B cell (primary cell): ENCODE measurements at regions not wholly inside any gene's neighbourhood (a gene's known extent, or its start where the extent isn't known, plus 50 kb on each side); places are given as distances from the start of the nearest gene placed in this dataset.

Experiments used
- ATAC-seq: fragments of 200-7000 bp; cut with Tn5 transposase; one replicate; pipeline ENCODE4 v1.10.0; 2021; ENCODE audit warnings: low read depth, mild to moderate bottlenecking, moderate number of reproducible peaks, moderate library complexity
- CTCF ChIA-PET: fragments of 350-600 bp; sonication (Branson Sonifier 250); formaldehyde crosslinking; loops from one replicate; lab custom pipeline; 2021; ENCODE audit warnings: antibody characterized with exemption, inconsistent platforms; lab: Charles Lee
- POLR2A ChIA-PET: fragments of 350-600 bp; sonication (Branson Sonifier 250); formaldehyde crosslinking; loops from one replicate; lab custom pipeline; 2021; ENCODE audit warnings: antibody characterized with exemption; lab: Charles Lee
- DNase-seq: peaks from one replicate; pipeline ENCODE4 v3.0.0; 2013
- H2AFZ ChIP-seq: 2 replicates; pipeline ENCODE4 v1.6.1; 2012; ENCODE audit warnings: mild to moderate bottlenecking, low read depth, low read length; ENCODE audit not compliant: insufficient read depth, poor library complexity, severe bottlenecking
- H3K27ac ChIP-seq, 2 donors: 1 replicate in 1 of 2; 2 replicates in 1 of 2; pipeline ENCODE4 v1.5.1; 2012 to 2013; ENCODE audit warnings: low read length in 2 of 2, mild to moderate bottlenecking in 2 of 2, moderate library complexity in 1 of 2
- H3K27me3 ChIP-seq, 4 experiments: fragments of 200-600 bp in 1 of 4; sonication (generic) in 1 of 4; replicated peaks in 1 of 4; 1 replicate in 2 of 4; 2 replicates in 2 of 4; pipeline versions ENCODE4 v1.6.1 to v1.7.0; 2013 to 2016; ENCODE audit warnings: low read length in 3 of 4, mild to moderate bottlenecking in 2 of 4, mixed read lengths in 1 of 4, moderate library complexity in 1 of 4; ENCODE audit not compliant: insufficient read depth in 4 of 4, control insufficient read depth in 3 of 4; ENCODE audit errors: control extremely low read depth in 1 of 4
- H3K36me3 ChIP-seq, 2 experiments: replicated peaks in 1 of 2; 1 replicate in 1 of 2; 2 replicates in 1 of 2; pipeline versions ENCODE4 v1.6.1 to v1.7.1; 2013; ENCODE audit warnings: low read length in 1 of 2; ENCODE audit not compliant: insufficient read depth in 2 of 2, control insufficient read depth in 1 of 2; ENCODE audit errors: control extremely low read depth in 1 of 2, extremely low read depth in 1 of 2
- H3K4me1 ChIP-seq, 2 donors: fragments of 200-600 bp in 1 of 2; sonication (generic) in 1 of 2; 1 replicate in 1 of 2; 2 replicates in 1 of 2; pipeline versions ENCODE4 v1.5.1 to v1.6.1; 2013 to 2017; ENCODE audit warnings: low read length in 2 of 2; ENCODE audit not compliant: control insufficient read depth in 2 of 2, insufficient read depth in 2 of 2
- H3K4me2 ChIP-seq: replicated peaks from 2 replicates; pipeline ENCODE3; 2012; ENCODE audit warnings: mild to moderate bottlenecking, low read depth, low read length; ENCODE audit not compliant: poor library complexity, severe bottlenecking
- H3K4me3 ChIP-seq, 5 experiments: fragments of 200-600 bp in 1 of 5; sonication (generic) in 1 of 5; 1 replicate in 3 of 5; 2 replicates in 2 of 5; pipeline versions ENCODE4 v1.5.1 to v1.7.0; 2011 to 2016; ENCODE audit warnings: low read length in 4 of 5, mild to moderate bottlenecking in 4 of 5, low read depth in 2 of 5, control low read depth in 1 of 5, moderate library complexity in 1 of 5; ENCODE audit not compliant: insufficient read depth in 1 of 5; ENCODE audit errors: control extremely low read depth in 1 of 5, extremely low read depth in 1 of 5
- H3K79me2 ChIP-seq: fragments of 200-600 bp; sonication (generic); one replicate; pipeline ENCODE4 v1.6.0; 2016; ENCODE audit warnings: low read length; ENCODE audit not compliant: control insufficient read depth, insufficient read depth
- H3K9ac ChIP-seq: fragments of 200-600 bp; sonication (generic); 2 replicates; pipeline ENCODE4 v1.6.1; 2017; ENCODE audit warnings: mild to moderate bottlenecking, low read length, moderate library complexity
- H3K9me3 ChIP-seq, 3 donors: one replicate each; pipeline versions ENCODE4 v1.6.1 to v1.7.1; 2013; ENCODE audit warnings: low read length in 2 of 3; ENCODE audit not compliant: control insufficient read depth in 2 of 3, insufficient read depth in 1 of 3; ENCODE audit errors: control extremely low read depth in 1 of 3
- H4K20me1 ChIP-seq: 2 replicates; pipeline ENCODE4 v1.6.0; 2012; ENCODE audit warnings: mild to moderate bottlenecking, low read length; ENCODE audit not compliant: insufficient read depth, control insufficient read depth, poor library complexity, severe bottlenecking
- H3K27ac Mint-ChIP-seq: one replicate; pipeline ENCODE4 v1.8.0; 2021; ENCODE audit warnings: mixed read lengths
- H3K27me3 Mint-ChIP-seq: one replicate; pipeline ENCODE4 v1.8.0; 2021; ENCODE audit warnings: mixed read lengths
- H3K4me1 Mint-ChIP-seq: one replicate; pipeline ENCODE4 v1.8.0; 2021; ENCODE audit warnings: mixed read lengths
- H3K4me3 Mint-ChIP-seq: one replicate; pipeline ENCODE4 v1.8.0; 2021; ENCODE audit warnings: mixed read lengths
- H3K9me3 Mint-ChIP-seq: one replicate; pipeline ENCODE4 v1.8.0; 2022; ENCODE audit warnings: mixed read lengths; ENCODE audit not compliant: insufficient read depth
- EZH2 ChIP-seq: IDR thresholded peaks from 2 replicates; pipeline ENCODE4 v1.6.1; 2012; ENCODE audit warnings: borderline replicate concordance, low read depth, mild to moderate bottlenecking, moderate library complexity, low read length; ENCODE audit not compliant: insufficient read depth, poor library complexity, severe bottlenecking
- WGBS: methylation state at CpG from one replicate; pipeline ENCODE4 v1.1.5; 2013; ENCODE audit warnings: missing lambda C conversion rate; ENCODE audit not compliant: insufficient coverage; 5-methylcytosine and 5-hydroxymethylcytosine counted together
- intact Hi-C: fragments of 100-400 bp; cut with micrococcal nuclease; formaldehyde crosslinking; loops from one replicate; pipeline ENCODE4 v1.10.0; 2022
- TF ChIP-seq, protein P1 (sequence below): fragments of 200-600 bp; IDR thresholded peaks from one replicate; pipeline ENCODE4 v1.8.0; 2022; ENCODE audit warnings: antibody characterized with exemption, mild to moderate bottlenecking

DNA sequence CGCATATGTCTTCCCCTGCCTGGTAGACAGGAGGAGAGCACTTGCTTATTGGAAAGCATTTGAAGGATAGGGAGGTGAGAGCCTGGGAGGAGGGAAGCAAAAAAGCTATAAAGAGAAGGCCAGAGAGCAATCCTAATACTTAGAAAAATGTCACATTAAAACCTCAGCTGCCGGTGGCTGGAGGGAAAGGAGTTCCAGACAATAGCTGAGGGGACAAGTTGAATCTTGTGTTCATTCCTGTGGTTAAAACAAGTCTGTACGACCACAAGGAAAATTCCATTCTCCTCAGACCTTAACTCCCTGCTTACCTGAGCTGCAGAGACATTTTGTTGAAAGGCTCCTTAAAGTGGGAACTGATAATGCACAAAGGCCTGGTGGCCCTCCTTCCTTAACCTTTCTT is 218.8 kb upstream of the CAMK1G start:
- no peak overlapping the region for H3K4me3 Mint-ChIP-seq
- intact Hi-C loops: no loop called here
- ATAC-seq: no peak
- H3K36me3 ChIP-seq: no peaks in the 10 kb centered on the region
- ChIA-PET POLR2A (no interaction called here), CTCF (interaction anchor here (1.2 kb wide), 1 partner anchor 10 kb away, joined by 3 read pairs; no protein-coding TSS in a partner anchor)
- no peak for DNase-seq
- TF ChIP-seq, protein P1, sequence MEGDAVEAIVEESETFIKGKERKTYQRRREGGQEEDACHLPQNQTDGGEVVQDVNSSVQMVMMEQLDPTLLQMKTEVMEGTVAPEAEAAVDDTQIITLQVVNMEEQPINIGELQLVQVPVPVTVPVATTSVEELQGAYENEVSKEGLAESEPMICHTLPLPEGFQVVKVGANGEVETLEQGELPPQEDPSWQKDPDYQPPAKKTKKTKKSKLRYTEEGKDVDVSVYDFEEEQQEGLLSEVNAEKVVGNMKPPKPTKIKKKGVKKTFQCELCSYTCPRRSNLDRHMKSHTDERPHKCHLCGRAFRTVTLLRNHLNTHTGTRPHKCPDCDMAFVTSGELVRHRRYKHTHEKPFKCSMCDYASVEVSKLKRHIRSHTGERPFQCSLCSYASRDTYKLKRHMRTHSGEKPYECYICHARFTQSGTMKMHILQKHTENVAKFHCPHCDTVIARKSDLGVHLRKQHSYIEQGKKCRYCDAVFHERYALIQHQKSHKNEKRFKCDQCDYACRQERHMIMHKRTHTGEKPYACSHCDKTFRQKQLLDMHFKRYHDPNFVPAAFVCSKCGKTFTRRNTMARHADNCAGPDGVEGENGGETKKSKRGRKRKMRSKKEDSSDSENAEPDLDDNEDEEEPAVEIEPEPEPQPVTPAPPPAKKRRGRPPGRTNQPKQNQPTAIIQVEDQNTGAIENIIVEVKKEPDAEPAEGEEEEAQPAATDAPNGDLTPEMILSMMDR: no peak
- H3K9ac ChIP-seq: no peak overlapping the region
- no peak overlapping the region for H3K4me2 ChIP-seq
- no peaks in the 10 kb centered on the region for H3K4me1 ChIP-seq
- H2AFZ ChIP-seq: no peak overlapping the region
- H3K4me3 ChIP-seq: no peak overlapping the region
- H4K20me1 ChIP-seq: no peaks in the 10 kb centered on the region
- H3K79me2 ChIP-seq: no peaks in the 10 kb centered on the region
- no peak overlapping the region for H3K27ac Mint-ChIP-seq
- no peaks in the 10 kb centered on the region for H3K4me1 Mint-ChIP-seq
- H3K9me3 ChIP-seq: no peaks in the 10 kb centered on the region
- H3K9me3 Mint-ChIP-seq: no peaks in the 10 kb centered on the region
- no CpG with 5 or more reads among the region's 3 CpGs for WGBS
- peaks cover 13% of the 10 kb centered on the region for H3K27me3 Mint-ChIP-seq
- H3K27me3 ChIP-seq: no peaks in the 10 kb centered on the region
- H3K27ac ChIP-seq: no peak overlapping the region

DNA sequence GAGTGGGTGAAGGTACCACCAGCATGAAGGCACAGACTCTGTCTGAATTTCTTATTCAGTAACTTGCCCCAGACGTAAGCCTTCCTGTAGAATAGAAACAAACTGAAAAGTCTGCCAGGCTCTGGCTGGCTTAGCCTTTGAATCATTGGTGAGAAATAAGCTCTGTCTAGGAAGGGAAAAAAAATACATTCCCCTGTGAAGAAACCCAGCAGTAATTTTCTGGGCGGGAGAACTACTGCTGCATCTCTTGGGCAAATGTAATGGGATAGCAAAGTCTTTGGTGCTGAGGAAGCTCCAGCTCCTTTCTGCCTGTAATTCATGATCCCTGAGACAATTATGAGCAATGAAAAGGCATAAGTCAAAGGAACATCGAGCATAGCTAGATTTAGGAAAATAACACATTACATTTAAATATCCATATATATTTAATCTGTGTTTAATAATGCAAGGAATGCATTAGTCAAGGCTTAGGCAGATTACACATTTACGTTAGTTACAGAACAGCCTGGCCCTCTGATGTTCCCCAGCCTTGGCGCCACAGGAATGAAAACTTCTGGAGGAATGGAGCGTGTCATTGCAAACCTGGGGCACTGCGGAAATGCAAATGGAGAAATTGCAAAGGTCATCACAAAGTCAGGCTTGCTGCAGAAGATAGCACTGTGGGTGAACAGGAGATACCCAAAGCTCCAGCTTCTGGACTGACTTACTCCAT is 216.3 kb upstream of the CAMK1G start:
- H3K36me3 ChIP-seq: no peaks in the 10 kb centered on the region
- DNase-seq: no peak
- POLR2A ChIA-PET: no interaction called here
- intact Hi-C loops: no loop called here
- no peaks in the 10 kb centered on the region for H4K20me1 ChIP-seq
- CTCF ChIA-PET: no interaction called here
- no peak for ATAC-seq
- H3K27me3 ChIP-seq: no peaks in the 10 kb centered on the region
- no peak overlapping the region for H2AFZ ChIP-seq
- no peaks in the 10 kb centered on the region for H3K4me1 Mint-ChIP-seq
- H3K27me3 Mint-ChIP-seq: peaks cover 7% of the 10 kb centered on the region
- H3K9me3 ChIP-seq: no peaks in the 10 kb centered on the region
- H3K79me2 ChIP-seq: no peaks in the 10 kb centered on the region
- no peak overlapping the region for H3K4me3 Mint-ChIP-seq
- H3K27ac ChIP-seq: no peak overlapping the region
- H3K4me3 ChIP-seq: no peak overlapping the region
- H3K9ac ChIP-seq: no peak overlapping the region
- H3K4me1 ChIP-seq: no peaks in the 10 kb centered on the region
- no peak overlapping the region for H3K4me2 ChIP-seq
- 99% methylated on average over 5 of the region's 7 CpGs for WGBS
- no peaks in the 10 kb centered on the region for H3K9me3 Mint-ChIP-seq
- no peak for TF ChIP-seq EZH2
- TF ChIP-seq, protein P1: no peak
- no peak overlapping the region for H3K27ac Mint-ChIP-seq
